ENCODE measurements at regions not wholly inside any gene's neighbourhood (a gene's known extent, or its start where the extent isn't known, plus 50 kb on each side); places are given as distances from the start of the nearest gene placed in this dataset.

DNA sequence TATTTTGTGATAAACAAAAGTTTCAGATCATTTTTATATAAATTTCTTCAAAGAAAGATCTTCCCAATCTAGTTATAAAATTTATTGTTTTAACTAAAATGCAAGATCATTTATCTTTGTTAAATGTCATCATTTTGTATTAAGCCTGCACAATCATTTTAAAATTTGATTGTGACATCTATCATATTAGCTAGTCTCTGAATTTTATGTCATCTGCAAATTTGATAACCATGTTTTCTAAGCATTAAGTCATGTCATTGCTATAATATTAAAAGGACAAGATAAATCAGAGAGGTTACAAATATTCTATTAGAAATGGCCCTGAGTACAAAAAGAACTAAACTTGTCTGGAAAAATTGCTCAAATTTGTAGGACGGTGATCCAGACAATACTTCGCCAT, 175.9 kb downstream of the PTN start:
- TF ChIP-seq, protein P1, sequence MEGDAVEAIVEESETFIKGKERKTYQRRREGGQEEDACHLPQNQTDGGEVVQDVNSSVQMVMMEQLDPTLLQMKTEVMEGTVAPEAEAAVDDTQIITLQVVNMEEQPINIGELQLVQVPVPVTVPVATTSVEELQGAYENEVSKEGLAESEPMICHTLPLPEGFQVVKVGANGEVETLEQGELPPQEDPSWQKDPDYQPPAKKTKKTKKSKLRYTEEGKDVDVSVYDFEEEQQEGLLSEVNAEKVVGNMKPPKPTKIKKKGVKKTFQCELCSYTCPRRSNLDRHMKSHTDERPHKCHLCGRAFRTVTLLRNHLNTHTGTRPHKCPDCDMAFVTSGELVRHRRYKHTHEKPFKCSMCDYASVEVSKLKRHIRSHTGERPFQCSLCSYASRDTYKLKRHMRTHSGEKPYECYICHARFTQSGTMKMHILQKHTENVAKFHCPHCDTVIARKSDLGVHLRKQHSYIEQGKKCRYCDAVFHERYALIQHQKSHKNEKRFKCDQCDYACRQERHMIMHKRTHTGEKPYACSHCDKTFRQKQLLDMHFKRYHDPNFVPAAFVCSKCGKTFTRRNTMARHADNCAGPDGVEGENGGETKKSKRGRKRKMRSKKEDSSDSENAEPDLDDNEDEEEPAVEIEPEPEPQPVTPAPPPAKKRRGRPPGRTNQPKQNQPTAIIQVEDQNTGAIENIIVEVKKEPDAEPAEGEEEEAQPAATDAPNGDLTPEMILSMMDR (IDR thresholded peaks at IDR 0.05) = no peak
- TF ChIP-seq POLR2A (IDR thresholded peaks at IDR 0.05) = no peak
